GM23338 (cell line): ENCODE measurements at regions not wholly inside any gene's neighbourhood (a gene's known extent, or its start where the extent isn't known, plus 50 kb on each side); places are given as distances from the start of the nearest gene placed in this dataset.

Experiments
- ATAC-seq: fragments of 200-7000 bp; cut with Tn5 transposase; 3 replicates; pipeline ENCODE4 v1.9.1; 2020
- DNase-seq: peaks from one replicate; pipeline ENCODE4 v3.0.0-alpha.2; 2015; ENCODE audit warnings: low spot score
- H2AFZ ChIP-seq: fragments of 200-600 bp; sonication (generic); 2 replicates; pipeline ENCODE4 v1.8.0; 2016; ENCODE audit warnings: antibody characterized with exemption, mild to moderate bottlenecking, moderate library complexity
- H3F3A ChIP-seq: fragments of 200-600 bp; sonication (generic); replicated peaks from 2 replicates; pipeline ENCODE4 v1.8.0; 2017; ENCODE audit warnings: antibody characterized with exemption, mixed run types, low read depth
- H3K27ac ChIP-seq: fragments of 200-600 bp; sonication (generic); 2 replicates; pipeline ENCODE4 v1.6.1; 2016; ENCODE audit warnings: low read depth
- H3K27me3 ChIP-seq: fragments of 200-600 bp; sonication (generic); 2 replicates; pipeline ENCODE4 v1.8.0; 2016; ENCODE audit warnings: mild to moderate bottlenecking, mixed run types, moderate library complexity; ENCODE audit not compliant: insufficient read depth
- H3K36me3 ChIP-seq: fragments of 200-600 bp; sonication (generic); 2 replicates; pipeline ENCODE4 v1.8.0; 2016; ENCODE audit warnings: mild to moderate bottlenecking; ENCODE audit not compliant: insufficient read depth
- H3K4me1 ChIP-seq: fragments of 200-600 bp; sonication (generic); 2 replicates; pipeline ENCODE4 v1.8.0; 2016; ENCODE audit warnings: mild to moderate bottlenecking, moderate library complexity; ENCODE audit not compliant: insufficient read depth
- H3K4me2 ChIP-seq: fragments of 200-600 bp; sonication (generic); 2 replicates; pipeline ENCODE4 v1.7.1; 2017; ENCODE audit warnings: mixed run types
- H3K4me3 ChIP-seq: fragments of 200-600 bp; sonication (generic); 2 replicates; pipeline ENCODE4 v1.6.1; 2016; ENCODE audit warnings: mixed run types
- H3K79me2 ChIP-seq: fragments of 200-600 bp; sonication (generic); replicated peaks from 2 replicates; pipeline ENCODE4 v1.8.0; 2017; ENCODE audit warnings: mild to moderate bottlenecking; ENCODE audit not compliant: insufficient read depth
- H3K9me2 ChIP-seq: fragments of 200-600 bp; sonication (generic); 2 replicates; pipeline ENCODE4 v1.8.0; 2017; ENCODE audit not compliant: insufficient read depth
- H4K20me1 ChIP-seq: fragments of 200-600 bp; sonication (generic); replicated peaks from 2 replicates; pipeline ENCODE4 v1.8.0; 2017; ENCODE audit warnings: mild to moderate bottlenecking; ENCODE audit not compliant: insufficient read depth
- H3K27ac Mint-ChIP-seq: 2 replicates; pipeline ENCODE4 v1.8.0; 2020; ENCODE audit warnings: inconsistent platforms, mild to moderate bottlenecking, moderate library complexity, mixed read lengths
- H3K27me3 Mint-ChIP-seq: 3 replicates; pipeline ENCODE4 v1.8.0; 2022; ENCODE audit warnings: low read depth, mild to moderate bottlenecking, moderate library complexity, mixed read lengths, inconsistent platforms; ENCODE audit not compliant: insufficient read depth, poor library complexity
- H3K36me3 Mint-ChIP-seq: 3 replicates; pipeline ENCODE4 v1.8.0; 2021; ENCODE audit warnings: low read depth, mild to moderate bottlenecking, inconsistent platforms, moderate library complexity, mixed read lengths
- H3K4me1 Mint-ChIP-seq: 3 replicates; pipeline ENCODE4 v1.8.0; 2020; ENCODE audit warnings: mild to moderate bottlenecking, inconsistent platforms, mixed read lengths
- H3K4me3 Mint-ChIP-seq: 3 replicates; pipeline ENCODE4 v1.8.0; 2021; ENCODE audit warnings: moderate library complexity, mild to moderate bottlenecking, inconsistent platforms, mixed read lengths
- H3K9me3 Mint-ChIP-seq: 3 replicates; pipeline ENCODE4 v1.8.0; 2020; ENCODE audit warnings: moderate library complexity, mild to moderate bottlenecking, inconsistent platforms, mixed read lengths
- CREB1 ChIP-seq: fragments of 250-450 bp; sonication (Bioruptor Pico); IDR thresholded peaks from 2 replicates; pipeline ENCODE4 v1.5.0; 2020; ENCODE audit warnings: low read depth, mild to moderate bottlenecking, moderate library complexity
- CTCF ChIP-seq, 2 experiments: fragments of 200-600 bp in 1 of 2; sonication (generic) in 1 of 2; conservative IDR thresholded peaks; 2 replicates each; pipeline versions ENCODE4 v1.5.1 to v1.6.1; 2016 to 2017; ENCODE audit warnings: antibody characterized with exemption in 2 of 2, low read depth in 2 of 2, mild to moderate bottlenecking in 2 of 2, moderate library complexity in 1 of 2
- ETS1 ChIP-seq: IDR thresholded peaks from 2 replicates; pipeline ENCODE4 v1.6.1; 2016; ENCODE audit warnings: antibody characterized with exemption
- EZH2 ChIP-seq: fragments of 200-600 bp; sonication (generic); IDR thresholded peaks from one replicate; pipeline ENCODE4 v1.8.0; 2017; ENCODE audit warnings: antibody characterized with exemption, mild to moderate bottlenecking, low read depth; ENCODE audit not compliant: unreplicated experiment
- EZH2phosphoT487 ChIP-seq: fragments of 200-600 bp; sonication (generic); IDR thresholded peaks from one replicate; pipeline ENCODE4 v1.8.1; 2018; ENCODE audit warnings: antibody characterized with exemption; ENCODE audit not compliant: unreplicated experiment
- JUNB ChIP-seq: IDR thresholded peaks from one replicate; pipeline ENCODE4 v1.6.1; 2016; ENCODE audit warnings: antibody characterized with exemption; ENCODE audit not compliant: unreplicated experiment
- NANOG ChIP-seq: IDR thresholded peaks from 2 replicates; pipeline ENCODE4 v1.6.1; 2016; ENCODE audit warnings: antibody characterized with exemption, borderline replicate concordance
- POLR2AphosphoS5 ChIP-seq: IDR thresholded peaks from 2 replicates; pipeline ENCODE4 v1.6.1; 2016; ENCODE audit warnings: antibody characterized with exemption, low read depth
- STAT1 ChIP-seq: IDR thresholded peaks from one replicate; pipeline ENCODE4 v1.6.1; 2016; ENCODE audit warnings: antibody characterized with exemption; ENCODE audit not compliant: unreplicated experiment
- ZNF114 ChIP-seq: fragments of 250-450 bp; sonication (Bioruptor Pico); IDR thresholded peaks from 2 replicates; pipeline ENCODE4 v1.5.0; 2020; ENCODE audit warnings: mild to moderate bottlenecking, moderate library complexity
- ZNF331 ChIP-seq: fragments of 250-450 bp; sonication (Bioruptor Pico); IDR thresholded peaks from 2 replicates; pipeline ENCODE4 v1.5.0; 2020; ENCODE audit warnings: low read depth, mild to moderate bottlenecking, moderate library complexity
- ZNF462 ChIP-seq: fragments of 250-450 bp; sonication (Bioruptor Pico); IDR thresholded peaks from 2 replicates; pipeline ENCODE4 v1.5.0; 2020; ENCODE audit warnings: mild to moderate bottlenecking, moderate library complexity
- TF ChIP-seq, protein P1 (sequence below): IDR thresholded peaks from one replicate; pipeline ENCODE4 v1.6.1; 2018; ENCODE audit warnings: antibody characterized with exemption; ENCODE audit not compliant: unreplicated experiment

DNA sequence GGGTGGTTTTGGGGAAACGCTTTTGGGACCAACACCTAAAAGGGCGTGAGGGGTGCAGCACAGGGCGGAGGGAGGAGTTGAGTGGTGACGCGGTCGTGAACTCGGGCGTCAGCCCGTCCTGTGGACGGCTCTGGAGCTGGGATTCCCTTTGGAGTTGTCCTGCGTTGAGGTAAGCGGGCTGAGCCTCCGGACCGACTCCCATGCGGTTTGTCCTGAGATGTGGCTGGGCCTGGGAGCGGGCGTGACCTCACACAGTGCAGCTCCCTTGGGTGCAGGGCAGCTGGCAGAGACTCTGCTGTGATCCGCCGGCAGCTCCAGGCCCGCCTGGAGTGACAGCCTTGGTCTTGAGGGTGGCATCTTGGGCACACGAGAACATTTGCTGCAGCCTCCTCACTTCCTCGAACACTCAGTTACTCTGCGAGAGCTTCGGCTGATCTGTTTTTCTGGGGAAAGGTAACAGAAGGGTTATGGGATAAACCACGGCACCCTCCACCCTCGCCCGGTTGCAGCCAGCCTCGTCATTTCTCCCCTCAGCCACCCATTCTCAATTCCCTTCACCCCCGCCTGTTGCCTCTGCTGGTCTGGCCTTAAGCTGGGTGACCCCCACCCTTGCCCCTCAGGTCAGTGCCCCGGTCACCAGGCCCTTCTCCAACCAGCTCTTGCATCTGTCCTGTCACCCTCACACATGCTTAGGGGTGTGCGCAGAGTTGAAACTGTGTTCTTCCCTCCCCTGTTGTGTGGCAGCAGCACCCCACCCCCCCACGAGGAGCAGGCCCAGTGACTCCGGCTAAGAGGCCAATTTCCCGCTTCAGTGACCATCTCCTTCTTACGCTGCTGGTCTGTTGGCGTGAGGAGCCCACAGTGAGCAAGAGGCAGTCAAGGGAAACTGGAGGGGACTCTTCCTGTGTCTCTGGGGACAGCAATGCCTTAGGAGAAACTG, 94.2 kb upstream of the COL5A1 start:
- Histone ChIP-seq H3K27ac (no peak overlapping the region), H3K4me3 (no peak overlapping the region), H3K27me3 (no peaks in the 10 kb centered on the region), H3K9me2 (no peaks in the 10 kb centered on the region), H3K79me2 (no peaks in the 10 kb centered on the region), H4K20me1 (no peaks in the 10 kb centered on the region), H3K4me1 (0 out of 2 replicates have a peak, but pooled peaks cover 3% of the 10 kb centered on the region), H3K36me3 (no peaks in the 10 kb centered on the region), H3F3A (no peaks in the 10 kb centered on the region), H2AFZ (no peak overlapping the region), H3K4me2 (no peak overlapping the region)
- peaks cover 3% of the 10 kb centered on the region; the same call in 1 of the 3 replicates for H3K9me3 Mint-ChIP-seq
- H3K4me1 Mint-ChIP-seq, result peaks cover 10% of the 10 kb centered on the region; the same call in 2 of the 3 replicates
- H3K36me3 Mint-ChIP-seq, result 0 out of 3 replicates have a peak, but pooled peaks cover 2% of the 10 kb centered on the region
- no peak overlapping the region for H3K27ac Mint-ChIP-seq
- TF ChIP-seq NANOG, result no peak
- TF ChIP-seq CREB1 (CRISPR knock-in tag), result no peak
- TF ChIP-seq ZNF462 (CRISPR knock-in tag), result no peak
- no peak for TF ChIP-seq STAT1
- TF ChIP-seq ZNF331, result no peak
- no peak for TF ChIP-seq JUNB
- TF ChIP-seq CTCF (conservative IDR thresholded peaks at IDR 0.05; ENCODE audit: low read depth in 2 of 2), result no peak
- TF ChIP-seq EZH2, result no peak
- no peak for TF ChIP-seq EZH2phosphoT487
- TF ChIP-seq POLR2AphosphoS5, result no peak
- no peak for TF ChIP-seq ETS1
- no peak for TF ChIP-seq ZNF114 (CRISPR knock-in tag)
- TF ChIP-seq, protein P1, sequence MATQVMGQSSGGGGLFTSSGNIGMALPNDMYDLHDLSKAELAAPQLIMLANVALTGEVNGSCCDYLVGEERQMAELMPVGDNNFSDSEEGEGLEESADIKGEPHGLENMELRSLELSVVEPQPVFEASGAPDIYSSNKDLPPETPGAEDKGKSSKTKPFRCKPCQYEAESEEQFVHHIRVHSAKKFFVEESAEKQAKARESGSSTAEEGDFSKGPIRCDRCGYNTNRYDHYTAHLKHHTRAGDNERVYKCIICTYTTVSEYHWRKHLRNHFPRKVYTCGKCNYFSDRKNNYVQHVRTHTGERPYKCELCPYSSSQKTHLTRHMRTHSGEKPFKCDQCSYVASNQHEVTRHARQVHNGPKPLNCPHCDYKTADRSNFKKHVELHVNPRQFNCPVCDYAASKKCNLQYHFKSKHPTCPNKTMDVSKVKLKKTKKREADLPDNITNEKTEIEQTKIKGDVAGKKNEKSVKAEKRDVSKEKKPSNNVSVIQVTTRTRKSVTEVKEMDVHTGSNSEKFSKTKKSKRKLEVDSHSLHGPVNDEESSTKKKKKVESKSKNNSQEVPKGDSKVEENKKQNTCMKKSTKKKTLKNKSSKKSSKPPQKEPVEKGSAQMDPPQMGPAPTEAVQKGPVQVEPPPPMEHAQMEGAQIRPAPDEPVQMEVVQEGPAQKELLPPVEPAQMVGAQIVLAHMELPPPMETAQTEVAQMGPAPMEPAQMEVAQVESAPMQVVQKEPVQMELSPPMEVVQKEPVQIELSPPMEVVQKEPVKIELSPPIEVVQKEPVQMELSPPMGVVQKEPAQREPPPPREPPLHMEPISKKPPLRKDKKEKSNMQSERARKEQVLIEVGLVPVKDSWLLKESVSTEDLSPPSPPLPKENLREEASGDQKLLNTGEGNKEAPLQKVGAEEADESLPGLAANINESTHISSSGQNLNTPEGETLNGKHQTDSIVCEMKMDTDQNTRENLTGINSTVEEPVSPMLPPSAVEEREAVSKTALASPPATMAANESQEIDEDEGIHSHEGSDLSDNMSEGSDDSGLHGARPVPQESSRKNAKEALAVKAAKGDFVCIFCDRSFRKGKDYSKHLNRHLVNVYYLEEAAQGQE, result no peak
- peaks cover 4% of the 10 kb centered on the region for H3K27me3 Mint-ChIP-seq
- H3K4me3 Mint-ChIP-seq, result no peak overlapping the region
- DNase-seq (no peak), ATAC-seq (no peak)
